ENCODE measurements at regions not wholly inside any gene's neighbourhood (a gene's known extent, or its start where the extent isn't known, plus 50 kb on each side); places are given as distances from the start of the nearest gene placed in this dataset.

- TF ChIP-seq ZNF282 (CRISPR knock-in tag; IDR thresholded peaks at IDR 0.05) (no peak), SMARCA4 (IDR thresholded peaks at IDR 0.05) (no peak), PKNOX1 (IDR thresholded peaks at IDR 0.05) (no peak), ZNF512 (tag; IDR thresholded peaks at IDR 0.05) (no peak), CTCF (IDR thresholded peaks at IDR 0.05 in 2 of 3, conservative IDR thresholded peaks at IDR 0.05 in 1 of 3; ENCODE audit: insufficient read depth in 2 of 3, low read depth in 1 of 3, low read length in 3 of 3) (no peak), YBX1 (IDR thresholded peaks at IDR 0.05) (no peak), HLTF (IDR thresholded peaks at IDR 0.05) (no peak), PHB2 (IDR thresholded peaks at IDR 0.05; ENCODE audit: low read depth) (no peak), SIN3A (IDR thresholded peaks at IDR 0.05; ENCODE audit: borderline replicate concordance in 2 of 2, control insufficient read depth in 1 of 2, low read depth in 2 of 2, low read length in 2 of 2) (no peak), PHTF2 (CRISPR knock-in tag; IDR thresholded peaks at IDR 0.05) (no peak), BRF1 (IDR thresholded peaks at IDR 0.05; ENCODE audit: borderline replicate concordance, extremely low read depth, insufficient read length) (no peak), ZBTB26 (CRISPR knock-in tag; IDR thresholded peaks at IDR 0.05) (no peak), ZBTB33 (CRISPR knock-in tag; IDR thresholded peaks at IDR 0.05) (no peak)
These were observed 285.1 kb upstream of the POU3F1 start for GRCh38 chr1:38331496-38332210.

All from K562 (cell line).